ENCODE measurements at regions not wholly inside any gene's neighbourhood (a gene's known extent, or its start where the extent isn't known, plus 50 kb on each side); places are given as distances from the start of the nearest gene placed in this dataset.
"Not testable (repeated sequence)": the region's sequence is repeated elsewhere in the genome, so short reads cannot be mapped to it uniquely, and the experiment has no call there.

- peak; percentile 52 for DNase-seq (ENCODE audit: low read depth)
These were observed 1173.4 kb upstream of the ACO1 start for GRCh38 chr9:31210978-31211570.

GRCh38 chr9:31229976-31230375, 1154.5 kb upstream of the ACO1 start:
- H3K4me3 ChIP-seq (ENCODE audit: low read depth, low read length); DNase-seq (ENCODE audit: low read depth): not testable (repeated sequence)

More at GRCh38 chr9:31210978-31211570, 1173.4 kb upstream of the ACO1 start:
- TF ChIP-seq CTCF (conservative IDR thresholded peaks at IDR 0.05; ENCODE audit: low read depth, low read length): no peak
- H3K4me3 ChIP-seq (ENCODE audit: low read depth, low read length): no peak overlapping the region

- TF ChIP-seq CTCF (conservative IDR thresholded peaks at IDR 0.05; ENCODE audit: low read depth, low read length): no peak
- no peak for DNase-seq (ENCODE audit: low read depth)
- no peak overlapping the region for H3K4me3 ChIP-seq (ENCODE audit: low read depth, low read length)
These were observed 1152.0 kb upstream of the ACO1 start for GRCh38 chr9:31232485-31232884.

- no peak overlapping the region for H3K4me3 ChIP-seq (ENCODE audit: low read depth, low read length)
- TF ChIP-seq CTCF (conservative IDR thresholded peaks at IDR 0.05; ENCODE audit: low read depth, low read length): no peak
- peak; percentile 35 for DNase-seq (ENCODE audit: low read depth)
These were observed 1148.1 kb upstream of the ACO1 start for GRCh38 chr9:31236344-31236743.

GRCh38 chr9:31243386-31243785, 1141.1 kb upstream of the ACO1 start:
- TF ChIP-seq CTCF (conservative IDR thresholded peaks at IDR 0.05; ENCODE audit: low read depth, low read length): no peak
- peak; percentile 67 for DNase-seq (ENCODE audit: low read depth)
- H3K4me3 ChIP-seq (ENCODE audit: low read depth, low read length): no peak overlapping the region

GRCh38 chr9:31248156-31248555, 1136.3 kb upstream of the ACO1 start:
- DNase-seq (ENCODE audit: low read depth): no peak
- H3K4me3 ChIP-seq (ENCODE audit: low read depth, low read length): no peak overlapping the region
- no peak for TF ChIP-seq CTCF (conservative IDR thresholded peaks at IDR 0.05; ENCODE audit: low read depth, low read length)

GRCh38 chr9:31251386-31251785, 1133.1 kb upstream of the ACO1 start:
- H3K4me3 ChIP-seq (ENCODE audit: low read depth, low read length): no peak overlapping the region
- no peak for DNase-seq (ENCODE audit: low read depth)
- no peak for TF ChIP-seq CTCF (conservative IDR thresholded peaks at IDR 0.05; ENCODE audit: low read depth, low read length)

Measured in choroid plexus epithelial cell (primary cell).